Occipital lobe (tissue), 1 donor: ENCODE measurements at regions not wholly inside any gene's neighbourhood (a gene's known extent, or its start where the extent isn't known, plus 50 kb on each side); places are given as distances from the start of the nearest gene placed in this dataset.
"Not testable (repeated sequence)": the region's sequence is repeated elsewhere in the genome, so short reads cannot be mapped to it uniquely, and the experiment has no call there.

Experiments
- DNase-seq: peaks from one replicate; lab custom pipeline; 2025; lab: John Stamatoyannopoulos, UW

- DNase-seq = no peak
These were observed 298.3 kb upstream of the FZD8 start for GRCh38 chr10:35940141-35941041.

GRCh38 chr10:35938160-35938559, 296.1 kb upstream of the FZD8 start:
- no peak for DNase-seq

GRCh38 chr10:35937546-35937945, 295.4 kb upstream of the FZD8 start:
- DNase-seq = no peak

GRCh38 chr10:35934642-35934995, 292.5 kb upstream of the FZD8 start:
- DNase-seq = no peak

GRCh38 chr10:35933940-35934641, 292.0 kb upstream of the FZD8 start:
- no peak for DNase-seq

- DNase-seq = no peak
These were observed 291.4 kb upstream of the FZD8 start for GRCh38 chr10:35933491-35933890.

- not testable (repeated sequence) for DNase-seq
These were observed 287.9 kb upstream of the FZD8 start for GRCh38 chr10:35929962-35930361.

- no peak for DNase-seq
These were observed 286.7 kb upstream of the FZD8 start for GRCh38 chr10:35928748-35929147.

GRCh38 chr10:35927990-35928488, 285.9 kb upstream of the FZD8 start:
- no peak for DNase-seq

- no peak for DNase-seq
These were observed 285.2 kb upstream of the FZD8 start for GRCh38 chr10:35927341-35927740.

- no peak for DNase-seq
These were observed 284.8 kb upstream of the FZD8 start for GRCh38 chr10:35926846-35927245.

GRCh38 chr10:35925493-35925892, 283.4 kb upstream of the FZD8 start:
- DNase-seq = no peak

GRCh38 chr10:35924759-35925158, 282.7 kb upstream of the FZD8 start:
- DNase-seq = no peak

- no peak for DNase-seq
These were observed 280.9 kb upstream of the FZD8 start for GRCh38 chr10:35922876-35923600.

GRCh38 chr10:35921866-35922350, 279.8 kb upstream of the FZD8 start:
- no peak for DNase-seq

GRCh38 chr10:35916791-35917190, 274.7 kb upstream of the FZD8 start:
- DNase-seq = no peak

- DNase-seq = no peak
These were observed 271.5 kb upstream of the FZD8 start for GRCh38 chr10:35913628-35914027.

- no peak for DNase-seq
These were observed 270.8 kb upstream of the FZD8 start for GRCh38 chr10:35912615-35913569.

GRCh38 chr10:35911954-35912353, 269.9 kb upstream of the FZD8 start:
- DNase-seq = no peak

GRCh38 chr10:35911233-35911632, 269.1 kb upstream of the FZD8 start:
- DNase-seq = no peak

GRCh38 chr10:35910234-35910633, 268.1 kb upstream of the FZD8 start:
- DNase-seq = no peak
